Ishikawa (cell line): ENCODE measurements at regions not wholly inside any gene's neighbourhood (a gene's known extent, or its start where the extent isn't known, plus 50 kb on each side); places are given as distances from the start of the nearest gene placed in this dataset.

ENCODE experiments used
- CEBPB ChIP-seq: IDR thresholded peaks from 2 replicates; pipeline ENCODE4 v1.6.1; 2012
- CREB1 ChIP-seq: IDR thresholded peaks from 2 replicates; pipeline ENCODE4 v1.6.1; 2012; ENCODE audit warnings: low read depth
- EGR1 ChIP-seq: IDR thresholded peaks from 2 replicates; pipeline ENCODE4 v1.6.1; 2012
- EP300 ChIP-seq: IDR thresholded peaks from 2 replicates; pipeline ENCODE4 v1.6.1; 2012; ENCODE audit warnings: borderline replicate concordance
- FOXM1 ChIP-seq: IDR thresholded peaks from 2 replicates; pipeline ENCODE4 v1.6.1; 2012; ENCODE audit warnings: low read depth, borderline replicate concordance
- NFIC ChIP-seq: IDR thresholded peaks from 2 replicates; pipeline ENCODE4 v1.6.1; 2012
- RAD21 ChIP-seq: IDR thresholded peaks from 2 replicates; pipeline ENCODE4 v1.6.1; 2012; ENCODE audit warnings: low read depth
- TAF1 ChIP-seq: IDR thresholded peaks from 2 replicates; pipeline ENCODE4 v1.6.1; 2012; ENCODE audit warnings: low read depth, mild to moderate bottlenecking
- TCF12 ChIP-seq: IDR thresholded peaks from 2 replicates; pipeline ENCODE4 v1.6.1; 2012; ENCODE audit warnings: low read depth
- TEAD4 ChIP-seq: IDR thresholded peaks from 2 replicates; pipeline ENCODE4 v1.6.1; 2012
- YY1 ChIP-seq: IDR thresholded peaks from 2 replicates; pipeline ENCODE4 v1.6.1; 2012; ENCODE audit warnings: low read depth
- TF ChIP-seq, protein P1 (sequence below): IDR thresholded peaks from 2 replicates; pipeline ENCODE4 v1.6.1; 2012
- TF ChIP-seq, protein P2 (sequence below): IDR thresholded peaks from 2 replicates; pipeline ENCODE4 v1.6.1; 2012; ENCODE audit warnings: low read depth, mild to moderate bottlenecking

DNA sequence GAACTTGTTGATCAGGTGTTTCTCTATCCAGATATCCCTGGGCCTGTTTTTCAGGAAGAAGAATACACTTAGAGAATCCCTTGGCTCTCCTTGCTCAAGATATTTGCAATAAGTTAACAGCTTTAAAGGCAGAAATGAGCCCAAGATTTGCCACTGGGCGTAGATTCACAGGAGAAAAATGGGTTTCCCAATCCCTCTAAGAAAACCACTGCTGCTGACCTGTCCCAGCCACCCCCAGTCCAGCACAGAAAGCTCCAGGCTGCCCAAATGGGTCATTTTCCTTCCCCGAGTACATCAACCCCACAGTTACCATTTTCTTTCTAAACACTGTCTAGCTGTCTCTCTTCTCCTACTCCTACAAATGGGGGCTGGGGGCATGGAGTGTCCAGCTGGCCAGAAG, 67.3 kb downstream of the ANKRD60 start:
- TF ChIP-seq, protein P1, sequence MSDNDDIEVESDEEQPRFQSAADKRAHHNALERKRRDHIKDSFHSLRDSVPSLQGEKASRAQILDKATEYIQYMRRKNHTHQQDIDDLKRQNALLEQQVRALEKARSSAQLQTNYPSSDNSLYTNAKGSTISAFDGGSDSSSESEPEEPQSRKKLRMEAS = no peak
- TF ChIP-seq RAD21 (no peak), NFIC (no peak), EGR1 (no peak), EP300 (no peak), TEAD4 (no peak), CEBPB (no peak), YY1 (no peak), TAF1 (no peak), TCF12 (no peak), CREB1 (no peak), FOXM1 (no peak)
- TF ChIP-seq, protein P2, sequence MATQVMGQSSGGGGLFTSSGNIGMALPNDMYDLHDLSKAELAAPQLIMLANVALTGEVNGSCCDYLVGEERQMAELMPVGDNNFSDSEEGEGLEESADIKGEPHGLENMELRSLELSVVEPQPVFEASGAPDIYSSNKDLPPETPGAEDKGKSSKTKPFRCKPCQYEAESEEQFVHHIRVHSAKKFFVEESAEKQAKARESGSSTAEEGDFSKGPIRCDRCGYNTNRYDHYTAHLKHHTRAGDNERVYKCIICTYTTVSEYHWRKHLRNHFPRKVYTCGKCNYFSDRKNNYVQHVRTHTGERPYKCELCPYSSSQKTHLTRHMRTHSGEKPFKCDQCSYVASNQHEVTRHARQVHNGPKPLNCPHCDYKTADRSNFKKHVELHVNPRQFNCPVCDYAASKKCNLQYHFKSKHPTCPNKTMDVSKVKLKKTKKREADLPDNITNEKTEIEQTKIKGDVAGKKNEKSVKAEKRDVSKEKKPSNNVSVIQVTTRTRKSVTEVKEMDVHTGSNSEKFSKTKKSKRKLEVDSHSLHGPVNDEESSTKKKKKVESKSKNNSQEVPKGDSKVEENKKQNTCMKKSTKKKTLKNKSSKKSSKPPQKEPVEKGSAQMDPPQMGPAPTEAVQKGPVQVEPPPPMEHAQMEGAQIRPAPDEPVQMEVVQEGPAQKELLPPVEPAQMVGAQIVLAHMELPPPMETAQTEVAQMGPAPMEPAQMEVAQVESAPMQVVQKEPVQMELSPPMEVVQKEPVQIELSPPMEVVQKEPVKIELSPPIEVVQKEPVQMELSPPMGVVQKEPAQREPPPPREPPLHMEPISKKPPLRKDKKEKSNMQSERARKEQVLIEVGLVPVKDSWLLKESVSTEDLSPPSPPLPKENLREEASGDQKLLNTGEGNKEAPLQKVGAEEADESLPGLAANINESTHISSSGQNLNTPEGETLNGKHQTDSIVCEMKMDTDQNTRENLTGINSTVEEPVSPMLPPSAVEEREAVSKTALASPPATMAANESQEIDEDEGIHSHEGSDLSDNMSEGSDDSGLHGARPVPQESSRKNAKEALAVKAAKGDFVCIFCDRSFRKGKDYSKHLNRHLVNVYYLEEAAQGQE = no peak
